ENCODE measurements at regions not wholly inside any gene's neighbourhood (a gene's known extent, or its start where the extent isn't known, plus 50 kb on each side); places are given as distances from the start of the nearest gene placed in this dataset.

DNA sequence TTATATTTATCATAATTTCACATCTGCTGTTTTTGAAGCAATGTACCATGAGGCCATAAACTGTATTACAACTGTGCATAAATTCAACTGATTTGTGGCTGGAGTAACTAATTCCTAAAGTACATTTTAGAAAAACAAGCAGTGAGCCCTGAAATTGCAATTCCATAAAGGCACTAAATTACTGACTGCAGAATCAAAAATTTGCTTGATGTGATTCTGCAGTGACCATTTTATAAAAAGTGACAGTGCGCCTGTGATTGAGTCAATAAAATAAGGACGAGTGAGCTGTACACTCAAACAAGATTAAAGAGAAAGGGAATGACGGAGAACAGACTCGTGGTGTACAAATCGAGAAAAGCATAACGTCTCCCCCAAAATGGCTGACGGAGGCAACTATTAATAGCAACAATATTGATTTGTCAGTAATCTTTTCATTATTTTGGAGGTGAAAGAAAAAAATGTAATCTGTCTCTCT, 121.4 kb upstream of the MEIS2 start:
- DNase-seq (ENCODE audit: low read depth) = no peak
- H3K4me3 ChIP-seq (ENCODE audit: control insufficient read depth, low read depth, low read length) = no peak overlapping the region
- TF ChIP-seq, protein P1, sequence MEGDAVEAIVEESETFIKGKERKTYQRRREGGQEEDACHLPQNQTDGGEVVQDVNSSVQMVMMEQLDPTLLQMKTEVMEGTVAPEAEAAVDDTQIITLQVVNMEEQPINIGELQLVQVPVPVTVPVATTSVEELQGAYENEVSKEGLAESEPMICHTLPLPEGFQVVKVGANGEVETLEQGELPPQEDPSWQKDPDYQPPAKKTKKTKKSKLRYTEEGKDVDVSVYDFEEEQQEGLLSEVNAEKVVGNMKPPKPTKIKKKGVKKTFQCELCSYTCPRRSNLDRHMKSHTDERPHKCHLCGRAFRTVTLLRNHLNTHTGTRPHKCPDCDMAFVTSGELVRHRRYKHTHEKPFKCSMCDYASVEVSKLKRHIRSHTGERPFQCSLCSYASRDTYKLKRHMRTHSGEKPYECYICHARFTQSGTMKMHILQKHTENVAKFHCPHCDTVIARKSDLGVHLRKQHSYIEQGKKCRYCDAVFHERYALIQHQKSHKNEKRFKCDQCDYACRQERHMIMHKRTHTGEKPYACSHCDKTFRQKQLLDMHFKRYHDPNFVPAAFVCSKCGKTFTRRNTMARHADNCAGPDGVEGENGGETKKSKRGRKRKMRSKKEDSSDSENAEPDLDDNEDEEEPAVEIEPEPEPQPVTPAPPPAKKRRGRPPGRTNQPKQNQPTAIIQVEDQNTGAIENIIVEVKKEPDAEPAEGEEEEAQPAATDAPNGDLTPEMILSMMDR (IDR thresholded peaks at IDR 0.05; ENCODE audit: control insufficient read depth, insufficient read depth, low read depth, low read length, missing control alignments) = no peak

DNA sequence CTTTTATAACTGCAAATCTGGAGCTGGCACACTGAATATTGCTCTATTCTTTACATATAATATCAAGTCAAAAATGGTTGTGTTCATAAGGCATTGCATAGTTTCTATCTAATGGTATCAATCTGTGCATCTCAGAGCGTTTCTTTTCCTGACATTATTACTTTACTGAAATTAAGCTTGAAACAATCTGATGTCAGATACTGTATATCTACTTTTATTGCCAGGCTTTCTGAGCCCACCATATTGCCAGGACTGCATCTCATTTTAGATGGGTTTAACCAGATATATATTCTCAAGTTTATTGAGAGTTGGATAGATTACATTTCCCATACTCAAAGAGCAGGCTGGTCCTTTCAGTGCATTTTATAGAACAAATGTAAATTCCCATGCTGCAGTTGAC, 122.7 kb upstream of the MEIS2 start:
- TF ChIP-seq, protein P1 (IDR thresholded peaks at IDR 0.05; ENCODE audit: control insufficient read depth, insufficient read depth, low read depth, low read length, missing control alignments) = no peak

DNA sequence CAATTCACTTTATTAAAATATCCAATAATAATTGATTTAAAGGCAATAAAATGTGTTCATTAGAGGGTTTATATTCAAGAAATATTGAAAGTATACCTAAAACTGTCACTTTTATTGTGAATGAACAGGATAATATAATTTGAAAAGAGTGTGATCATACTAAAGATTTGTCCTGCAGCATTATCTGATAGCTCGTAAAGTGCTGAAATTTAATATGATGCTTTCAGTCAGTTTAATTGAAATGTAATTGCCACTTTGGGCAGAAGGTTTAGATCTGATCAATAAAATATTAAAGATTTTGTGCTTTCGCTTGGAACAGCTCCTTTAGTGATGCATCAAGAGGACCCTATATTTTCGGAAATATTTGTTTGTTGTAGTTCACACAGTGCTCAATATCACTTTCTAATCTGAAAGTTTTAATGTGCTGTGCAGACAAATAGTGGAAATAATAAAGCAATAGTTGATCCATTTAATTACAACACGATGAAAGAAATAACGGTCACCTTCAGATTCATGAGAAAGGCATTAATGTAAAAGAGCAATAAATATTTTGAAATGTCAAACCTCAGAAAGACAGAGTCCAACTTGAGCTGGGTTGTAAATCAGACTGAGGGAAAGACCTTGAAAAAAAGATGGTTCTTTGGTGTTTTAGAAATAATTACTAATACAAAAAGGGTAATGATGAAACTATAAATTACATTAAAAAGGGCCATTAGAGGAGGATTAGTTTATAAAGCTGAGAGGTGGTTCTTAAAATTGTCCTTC, 129.7 kb upstream of the MEIS2 start:
- H3K4me3 ChIP-seq (ENCODE audit: control insufficient read depth, low read depth, low read length) = no peak overlapping the region
- TF ChIP-seq, protein P1 (IDR thresholded peaks at IDR 0.05; ENCODE audit: control insufficient read depth, insufficient read depth, low read depth, low read length, missing control alignments) = no peak
- no peak for DNase-seq (ENCODE audit: low read depth)

More for the DNA sequence above, 122.7 kb upstream of the MEIS2 start:
- DNase-seq (ENCODE audit: low read depth) = no peak
- H3K4me3 ChIP-seq (ENCODE audit: control insufficient read depth, low read depth, low read length) = no peak overlapping the region

DNA sequence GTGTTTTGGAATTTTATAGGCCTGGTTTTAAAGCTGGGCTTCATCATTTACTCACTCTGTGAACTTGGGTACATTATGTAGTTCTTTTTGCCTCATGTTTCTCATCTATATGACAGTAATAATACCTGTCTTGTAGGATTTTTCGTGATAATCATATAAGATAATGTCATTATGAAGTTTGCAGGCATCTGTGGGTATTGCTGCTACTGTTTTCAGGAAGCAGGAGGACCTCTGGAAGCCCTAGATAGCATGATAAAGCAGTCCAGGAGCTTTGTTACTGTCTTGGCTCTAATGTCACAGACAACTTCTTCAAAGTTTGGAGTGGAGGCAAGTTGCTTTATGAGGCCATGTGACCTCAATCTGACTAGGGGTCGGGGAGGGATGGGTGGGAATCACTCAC, 145.0 kb upstream of the MEIS2 start:
- TF ChIP-seq, protein P1 (IDR thresholded peaks at IDR 0.05; ENCODE audit: control insufficient read depth, insufficient read depth, low read depth, low read length, missing control alignments) = no peak
- no peak for DNase-seq (ENCODE audit: low read depth)
- no peak overlapping the region for H3K4me3 ChIP-seq (ENCODE audit: control insufficient read depth, low read depth, low read length)

DNA sequence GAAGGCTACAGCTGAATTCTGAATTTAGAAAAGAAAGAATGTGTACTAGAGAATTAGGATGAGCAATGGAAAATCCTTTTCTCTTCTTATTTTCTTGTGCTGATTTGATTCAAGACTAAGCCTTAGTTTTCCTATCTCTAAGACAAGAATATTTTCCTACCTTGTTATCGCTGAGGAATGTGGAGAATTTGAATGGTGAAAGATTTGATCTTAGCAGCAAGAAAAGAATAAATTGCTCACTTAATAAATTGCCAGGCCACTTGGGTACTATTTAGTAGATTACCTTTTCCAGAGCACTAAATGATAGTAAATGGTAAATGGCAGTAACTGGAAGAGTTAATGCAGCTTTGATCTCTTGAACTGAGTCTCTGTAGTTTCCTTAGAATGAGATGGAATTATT, 145.7 kb upstream of the MEIS2 start:
- TF ChIP-seq, protein P1 (IDR thresholded peaks at IDR 0.05; ENCODE audit: control insufficient read depth, insufficient read depth, low read depth, low read length, missing control alignments) = no peak
- DNase-seq (ENCODE audit: low read depth) = no peak
- H3K4me3 ChIP-seq (ENCODE audit: control insufficient read depth, low read depth, low read length) = no peak overlapping the region

DNA sequence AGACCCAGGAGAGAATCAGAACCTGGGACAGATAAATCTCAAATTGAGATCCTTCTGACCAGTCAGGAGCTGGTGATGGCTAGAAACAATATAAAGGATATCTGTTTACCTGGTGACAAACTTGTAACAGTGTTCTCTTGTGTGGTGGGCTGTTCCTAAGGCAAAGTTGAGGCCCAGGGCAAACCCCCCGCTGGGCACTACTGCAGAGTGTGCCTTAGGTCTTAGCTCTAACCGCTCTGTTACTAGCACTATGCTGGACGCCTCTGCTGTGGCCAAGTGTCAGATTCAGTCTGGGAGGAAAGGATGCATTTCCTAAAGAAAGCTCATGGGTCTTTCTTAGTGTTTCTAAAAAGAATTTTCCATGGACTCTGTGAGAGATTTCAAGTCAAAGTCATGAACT, 146.5 kb upstream of the MEIS2 start:
- DNase-seq (ENCODE audit: low read depth) = no peak
- no peak overlapping the region for H3K4me3 ChIP-seq (ENCODE audit: control insufficient read depth, low read depth, low read length)
- TF ChIP-seq, protein P1 (IDR thresholded peaks at IDR 0.05; ENCODE audit: control insufficient read depth, insufficient read depth, low read depth, low read length, missing control alignments) = no peak

All from AG09309 (cell line).